VCaP (cell line): ENCODE measurements at regions not wholly inside any gene's neighbourhood (a gene's known extent, or its start where the extent isn't known, plus 50 kb on each side); places are given as distances from the start of the nearest gene placed in this dataset.

Source experiments
- H3K27ac ChIP-seq: fragments of 450-650 bp; 2 replicates; pipeline ENCODE4 v1.5.1; 2017
- CTCF ChIP-seq: fragments of 450-650 bp; conservative IDR thresholded peaks from 2 replicates; pipeline ENCODE4 v1.5.1; 2017; ENCODE audit warnings: mild to moderate bottlenecking, moderate library complexity

- TF ChIP-seq CTCF: no peak
- no peak overlapping the region for H3K27ac ChIP-seq
Observed at GRCh38 chr1:106960412-106960811, 96.1 kb upstream of the PRMT6 start.

DNA sequence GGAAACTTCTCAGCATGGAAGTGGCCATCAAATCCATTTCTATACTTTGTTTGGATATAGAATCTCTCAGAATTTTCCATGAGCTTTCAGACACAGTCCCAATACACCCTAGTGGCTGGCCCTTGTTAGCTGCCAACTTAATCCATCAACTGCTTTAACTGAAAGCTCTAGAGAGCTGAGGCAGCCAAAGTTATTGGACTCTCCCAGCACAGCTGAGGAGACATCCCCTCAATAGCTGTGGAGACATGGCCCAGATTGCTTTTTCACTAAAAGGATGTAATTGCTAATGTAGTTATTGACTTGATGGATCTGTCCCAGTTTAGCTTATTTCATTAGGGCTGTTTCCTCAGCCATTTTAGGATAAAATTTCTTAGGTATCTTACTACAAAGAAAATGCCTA lies 94.8 kb upstream of the PRMT6 start:
- no peak for TF ChIP-seq CTCF
- no peak overlapping the region for H3K27ac ChIP-seq

DNA sequence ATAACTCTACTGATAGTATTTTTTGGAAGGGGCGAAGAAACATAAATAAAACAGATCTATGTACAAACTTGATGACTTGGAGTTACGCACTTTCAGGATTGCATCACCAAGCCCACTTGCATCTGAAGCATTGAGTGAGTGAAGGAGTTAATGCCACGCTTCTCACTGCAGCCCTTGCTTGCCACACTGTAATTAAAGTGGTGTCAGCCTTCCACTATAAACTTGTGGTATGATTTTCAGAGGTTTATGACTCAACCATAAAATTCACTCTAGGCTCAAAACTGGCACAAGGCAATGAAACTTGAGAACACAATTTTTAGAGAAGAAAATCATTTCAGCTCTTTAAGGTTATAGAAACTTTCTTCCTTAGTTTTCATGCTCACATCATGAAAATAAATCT lies 93.9 kb upstream of the PRMT6 start:
- no peak for TF ChIP-seq CTCF
- no peak overlapping the region for H3K27ac ChIP-seq

DNA sequence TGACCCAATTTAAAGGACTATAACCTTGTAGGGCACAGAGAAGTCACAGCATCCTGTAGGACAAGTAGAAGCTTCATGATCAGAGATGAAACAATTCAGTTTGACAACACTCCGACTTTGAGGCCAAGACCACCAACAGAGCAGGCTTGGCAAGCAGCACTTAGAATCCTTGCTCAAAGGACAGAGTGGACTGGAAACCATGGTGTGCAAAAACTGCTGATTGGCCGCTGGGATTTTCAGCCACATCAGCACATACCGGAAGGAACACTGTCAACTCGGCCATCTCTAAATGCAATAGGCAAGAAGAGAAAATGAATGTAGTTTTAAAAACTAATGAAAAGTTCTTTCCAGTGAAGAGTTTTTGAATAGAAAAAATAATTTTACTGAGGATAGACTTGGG lies 92.0 kb upstream of the PRMT6 start:
- no peak overlapping the region for H3K27ac ChIP-seq
- no peak for TF ChIP-seq CTCF

- TF ChIP-seq CTCF: no peak
- H3K27ac ChIP-seq: no peak overlapping the region
Observed at GRCh38 chr1:106968644-106969043, 87.8 kb upstream of the PRMT6 start.

- TF ChIP-seq CTCF: no peak
- no peak overlapping the region for H3K27ac ChIP-seq
Observed at GRCh38 chr1:106969731-106970130, 86.7 kb upstream of the PRMT6 start.

GRCh38 chr1:106972074-106972473 lies 84.4 kb upstream of the PRMT6 start:
- H3K27ac ChIP-seq: no peak overlapping the region
- TF ChIP-seq CTCF: no peak

- no peak overlapping the region for H3K27ac ChIP-seq
- peak; percentile 28; the same call in 1 of the 2 replicates for TF ChIP-seq CTCF
Observed at GRCh38 chr1:106975944-106976343, 80.5 kb upstream of the PRMT6 start.
